ENCODE measurements at regions not wholly inside any gene's neighbourhood (a gene's known extent, or its start where the extent isn't known, plus 50 kb on each side); places are given as distances from the start of the nearest gene placed in this dataset.

DNA sequence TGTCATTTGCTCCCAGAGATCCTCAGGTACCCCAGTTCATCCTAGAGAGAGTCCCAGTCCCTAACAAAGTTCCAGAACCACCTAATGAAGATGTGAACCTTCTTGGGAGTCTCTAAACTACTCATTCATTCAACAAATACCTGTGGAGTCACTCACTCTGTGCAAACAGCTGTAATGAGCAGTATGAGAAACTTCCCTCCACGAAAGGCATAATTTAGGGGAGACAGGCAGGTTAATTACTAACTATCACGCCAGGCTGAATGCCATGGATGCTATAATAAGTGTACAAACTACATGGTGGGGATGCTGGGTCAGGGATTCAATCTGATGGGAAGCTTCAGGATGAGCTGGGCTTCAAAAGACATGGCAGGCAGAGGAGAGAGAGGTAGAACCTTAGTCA lies 70.1 kb upstream of the AFDN start:
- TF ChIP-seq, protein P1, sequence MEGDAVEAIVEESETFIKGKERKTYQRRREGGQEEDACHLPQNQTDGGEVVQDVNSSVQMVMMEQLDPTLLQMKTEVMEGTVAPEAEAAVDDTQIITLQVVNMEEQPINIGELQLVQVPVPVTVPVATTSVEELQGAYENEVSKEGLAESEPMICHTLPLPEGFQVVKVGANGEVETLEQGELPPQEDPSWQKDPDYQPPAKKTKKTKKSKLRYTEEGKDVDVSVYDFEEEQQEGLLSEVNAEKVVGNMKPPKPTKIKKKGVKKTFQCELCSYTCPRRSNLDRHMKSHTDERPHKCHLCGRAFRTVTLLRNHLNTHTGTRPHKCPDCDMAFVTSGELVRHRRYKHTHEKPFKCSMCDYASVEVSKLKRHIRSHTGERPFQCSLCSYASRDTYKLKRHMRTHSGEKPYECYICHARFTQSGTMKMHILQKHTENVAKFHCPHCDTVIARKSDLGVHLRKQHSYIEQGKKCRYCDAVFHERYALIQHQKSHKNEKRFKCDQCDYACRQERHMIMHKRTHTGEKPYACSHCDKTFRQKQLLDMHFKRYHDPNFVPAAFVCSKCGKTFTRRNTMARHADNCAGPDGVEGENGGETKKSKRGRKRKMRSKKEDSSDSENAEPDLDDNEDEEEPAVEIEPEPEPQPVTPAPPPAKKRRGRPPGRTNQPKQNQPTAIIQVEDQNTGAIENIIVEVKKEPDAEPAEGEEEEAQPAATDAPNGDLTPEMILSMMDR (IDR thresholded peaks at IDR 0.05; ENCODE audit: insufficient read depth, low read length, poor library complexity, severe bottlenecking) = no peak
- no peak for TF ChIP-seq EZH2phosphoT487 (conservative IDR thresholded peaks at IDR 0.05; ENCODE audit: low read length)
- no peak overlapping the region for H2AFZ ChIP-seq (ENCODE audit: low read depth, low read length, severe bottlenecking)
- no peaks in the 10 kb centered on the region for H3K36me3 ChIP-seq (ENCODE audit: low read length)
- 0 out of 2 replicates have a peak, but pooled peaks cover 3% of the 10 kb centered on the region for H3K27me3 ChIP-seq (ENCODE audit: low read length)
- H3K9me2 ChIP-seq (replicated peaks; ENCODE audit: insufficient read depth, low read length) = no peaks in the 10 kb centered on the region
- H3K4me2 ChIP-seq (ENCODE audit: low read depth, low read length, poor library complexity, severe bottlenecking) = no peak overlapping the region
- H3K27ac ChIP-seq (ENCODE audit: low read depth, low read length) = no peak overlapping the region
- no peak overlapping the region for H3K9ac ChIP-seq (ENCODE audit: low read length)
- no peaks in the 10 kb centered on the region for H3K9me3 ChIP-seq (ENCODE audit: insufficient read depth, low read length)
- H3F3A ChIP-seq (ENCODE audit: insufficient read depth) = no peaks in the 10 kb centered on the region
- no peak overlapping the region for H3K4me3 ChIP-seq (ENCODE audit: insufficient read depth, low read length, poor library complexity, severe bottlenecking)
- no peaks in the 10 kb centered on the region for H4K20me1 ChIP-seq (ENCODE audit: low read depth, low read length)
- no peaks in the 10 kb centered on the region for H3K79me2 ChIP-seq (ENCODE audit: insufficient read depth, low read length)

DNA sequence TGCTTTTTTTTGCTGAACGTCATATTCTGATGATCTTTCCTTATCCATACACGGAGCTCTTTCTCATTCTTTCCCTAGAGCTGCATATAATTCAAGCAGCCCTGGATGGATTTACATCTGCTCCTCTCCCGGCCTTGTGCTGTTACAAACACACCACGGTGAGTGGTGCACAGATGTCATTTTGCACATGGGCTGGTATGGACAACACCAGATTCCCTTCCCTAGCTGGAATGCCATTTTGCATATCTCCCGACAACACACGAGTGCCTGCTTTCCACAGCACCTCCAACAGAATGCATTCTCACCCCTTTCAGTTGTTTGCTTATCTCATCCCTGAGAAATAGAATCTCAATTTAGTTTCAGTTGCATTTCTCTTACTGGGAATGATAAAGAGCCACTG lies 69.5 kb upstream of the AFDN start:
- no peak overlapping the region for H2AFZ ChIP-seq (ENCODE audit: low read depth, low read length, severe bottlenecking)
- 0 out of 2 replicates have a peak, but pooled peaks cover 3% of the 10 kb centered on the region for H3K27me3 ChIP-seq (ENCODE audit: low read length)
- H3K9me2 ChIP-seq (replicated peaks; ENCODE audit: insufficient read depth, low read length) = no peaks in the 10 kb centered on the region
- H3K4me3 ChIP-seq (ENCODE audit: insufficient read depth, low read length, poor library complexity, severe bottlenecking) = no peak overlapping the region
- H3K9ac ChIP-seq (ENCODE audit: low read length) = no peak overlapping the region
- H3K9me3 ChIP-seq (ENCODE audit: insufficient read depth, low read length) = no peaks in the 10 kb centered on the region
- no peaks in the 10 kb centered on the region for H3K36me3 ChIP-seq (ENCODE audit: low read length)
- H3K27ac ChIP-seq (ENCODE audit: low read depth, low read length) = no peak overlapping the region
- H3K4me2 ChIP-seq (ENCODE audit: low read depth, low read length, poor library complexity, severe bottlenecking) = no peak overlapping the region
- H4K20me1 ChIP-seq (ENCODE audit: low read depth, low read length) = no peaks in the 10 kb centered on the region
- no peaks in the 10 kb centered on the region for H3F3A ChIP-seq (ENCODE audit: insufficient read depth)
- TF ChIP-seq, protein P1 (IDR thresholded peaks at IDR 0.05; ENCODE audit: insufficient read depth, low read length, poor library complexity, severe bottlenecking) = no peak
- TF ChIP-seq EZH2phosphoT487 (conservative IDR thresholded peaks at IDR 0.05; ENCODE audit: low read length) = no peak
- no peaks in the 10 kb centered on the region for H3K79me2 ChIP-seq (ENCODE audit: insufficient read depth, low read length)

DNA sequence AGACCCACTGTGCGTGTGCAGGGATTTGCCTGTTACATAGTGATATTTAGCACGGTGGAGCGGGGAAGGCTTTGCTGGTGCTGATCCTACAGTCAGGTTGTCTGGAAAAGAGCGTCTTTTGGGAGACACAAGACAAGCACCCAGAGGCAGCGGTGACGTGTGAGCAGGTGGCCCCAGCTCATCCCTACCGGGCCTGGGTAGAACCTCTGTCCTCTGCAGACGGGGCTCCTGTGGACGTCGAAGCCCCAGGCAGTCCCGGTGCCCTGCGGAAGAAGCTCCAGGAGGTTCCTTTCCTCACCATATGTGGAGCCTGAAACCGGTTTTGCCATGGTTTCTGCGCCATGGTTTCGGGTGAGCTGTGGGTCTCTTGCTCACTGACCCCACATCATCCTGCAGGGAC lies 68.9 kb upstream of the AFDN start:
- Histone ChIP-seq H3K9me2 (replicated peaks; ENCODE audit: insufficient read depth, low read length) (no peaks in the 10 kb centered on the region), H3K27me3 (ENCODE audit: low read length) (0 out of 2 replicates have a peak, but pooled peaks cover 3% of the 10 kb centered on the region), H3K9me3 (ENCODE audit: insufficient read depth, low read length) (no peaks in the 10 kb centered on the region), H2AFZ (ENCODE audit: low read depth, low read length, severe bottlenecking) (no peak overlapping the region), H3K4me3 (ENCODE audit: insufficient read depth, low read length, poor library complexity, severe bottlenecking) (no peak overlapping the region), H4K20me1 (ENCODE audit: low read depth, low read length) (no peaks in the 10 kb centered on the region), H3K27ac (ENCODE audit: low read depth, low read length) (no peak overlapping the region), H3K4me2 (ENCODE audit: low read depth, low read length, poor library complexity, severe bottlenecking) (no peak overlapping the region), H3K9ac (ENCODE audit: low read length) (no peak overlapping the region), H3F3A (ENCODE audit: insufficient read depth) (no peaks in the 10 kb centered on the region), H3K79me2 (ENCODE audit: insufficient read depth, low read length) (no peaks in the 10 kb centered on the region), H3K36me3 (ENCODE audit: low read length) (no peaks in the 10 kb centered on the region)
- TF ChIP-seq, protein P1 (IDR thresholded peaks at IDR 0.05; ENCODE audit: insufficient read depth, low read length, poor library complexity, severe bottlenecking) = no peak
- TF ChIP-seq EZH2phosphoT487 (conservative IDR thresholded peaks at IDR 0.05; ENCODE audit: low read length) = no peak
